HG03064 (cell line): ENCODE measurements at regions not wholly inside any gene's neighbourhood (a gene's known extent, or its start where the extent isn't known, plus 50 kb on each side); places are given as distances from the start of the nearest gene placed in this dataset.
"Not testable (repeated sequence)": the region's sequence is repeated elsewhere in the genome, so short reads cannot be mapped to it uniquely, and the experiment has no call there.

ENCODE experiments used
- ATAC-seq: cut with Tn5 transposase; IDR thresholded peaks from one replicate; pipeline ENCODE4 v1.9.1; 2021; ENCODE audit warnings: low read depth; ENCODE audit not compliant: unreplicated experiment

- ATAC-seq = no peak
Observed at GRCh38 chr6:78489874-78490273, 377.5 kb upstream of the IRAK1BP1 start.

GRCh38 chr6:78492351-78493017 lies 374.9 kb upstream of the IRAK1BP1 start:
- no peak for ATAC-seq

GRCh38 chr6:78500299-78501089 lies 366.9 kb upstream of the IRAK1BP1 start:
- ATAC-seq = no peak

- ATAC-seq = no peak
Observed at GRCh38 chr6:78502386-78502887, 364.9 kb upstream of the IRAK1BP1 start.

GRCh38 chr6:78505178-78505577 lies 362.2 kb upstream of the IRAK1BP1 start:
- no peak for ATAC-seq

- ATAC-seq = no peak
Observed at GRCh38 chr6:78511009-78511408, 356.3 kb upstream of the IRAK1BP1 start.

GRCh38 chr6:78513856-78514255 lies 353.5 kb upstream of the IRAK1BP1 start:
- ATAC-seq = no peak

- ATAC-seq = no peak
Observed at GRCh38 chr6:78515271-78515670, 352.1 kb upstream of the IRAK1BP1 start.

GRCh38 chr6:78517399-78517798 lies 350.0 kb upstream of the IRAK1BP1 start:
- no peak for ATAC-seq

- ATAC-seq = no peak
Observed at GRCh38 chr6:78523622-78524021, 343.7 kb upstream of the IRAK1BP1 start.

- no peak for ATAC-seq
Observed at GRCh38 chr6:78525976-78526375, 341.4 kb upstream of the IRAK1BP1 start.

- no peak for ATAC-seq
Observed at GRCh38 chr6:78526432-78526831, 340.9 kb upstream of the IRAK1BP1 start.

GRCh38 chr6:78528926-78529325 lies 338.4 kb upstream of the IRAK1BP1 start:
- no peak for ATAC-seq

GRCh38 chr6:78530208-78530607 lies 337.1 kb upstream of the IRAK1BP1 start:
- ATAC-seq = no peak

GRCh38 chr6:78533426-78533825 lies 333.9 kb upstream of the IRAK1BP1 start:
- no peak for ATAC-seq

- ATAC-seq = no peak
Observed at GRCh38 chr6:78533876-78534275, 333.5 kb upstream of the IRAK1BP1 start.

GRCh38 chr6:78538002-78538401 lies 329.3 kb upstream of the IRAK1BP1 start:
- no peak for ATAC-seq

- not testable (repeated sequence) for ATAC-seq
Observed at GRCh38 chr6:78547636-78548035, 319.7 kb upstream of the IRAK1BP1 start.

- no peak for ATAC-seq
Observed at GRCh38 chr6:78551361-78551760, 316.0 kb upstream of the IRAK1BP1 start.

- no peak for ATAC-seq
Observed at GRCh38 chr6:78552435-78552834, 314.9 kb upstream of the IRAK1BP1 start.

GRCh38 chr6:78554341-78554740 lies 313.0 kb upstream of the IRAK1BP1 start:
- ATAC-seq = no peak

GRCh38 chr6:78559056-78559455 lies 308.3 kb upstream of the IRAK1BP1 start:
- no peak for ATAC-seq
